DOHH2 (cell line): ENCODE measurements at regions not wholly inside any gene's neighbourhood (a gene's known extent, or its start where the extent isn't known, plus 50 kb on each side); places are given as distances from the start of the nearest gene placed in this dataset.

Experiments
- EZH2phosphoT487 ChIP-seq: fragments of 200-600 bp; sonication (generic); IDR thresholded peaks from 2 replicates; pipeline ENCODE4 v1.6.1; 2017; ENCODE audit warnings: borderline replicate concordance, mild to moderate bottlenecking, antibody characterized with exemption, low read length, moderate library complexity, mixed read lengths
- TF ChIP-seq, protein P1 (sequence below): fragments of 200-600 bp; sonication (generic); IDR thresholded peaks from one replicate; pipeline ENCODE4 v1.5.1; 2014; ENCODE audit warnings: antibody characterized with exemption, mild to moderate bottlenecking, low read depth, low read length; ENCODE audit not compliant: poor library complexity, severe bottlenecking

GRCh38 chr4:42235304-42236021, 83.0 kb upstream of the BEND4 start:
- TF ChIP-seq, protein P1, sequence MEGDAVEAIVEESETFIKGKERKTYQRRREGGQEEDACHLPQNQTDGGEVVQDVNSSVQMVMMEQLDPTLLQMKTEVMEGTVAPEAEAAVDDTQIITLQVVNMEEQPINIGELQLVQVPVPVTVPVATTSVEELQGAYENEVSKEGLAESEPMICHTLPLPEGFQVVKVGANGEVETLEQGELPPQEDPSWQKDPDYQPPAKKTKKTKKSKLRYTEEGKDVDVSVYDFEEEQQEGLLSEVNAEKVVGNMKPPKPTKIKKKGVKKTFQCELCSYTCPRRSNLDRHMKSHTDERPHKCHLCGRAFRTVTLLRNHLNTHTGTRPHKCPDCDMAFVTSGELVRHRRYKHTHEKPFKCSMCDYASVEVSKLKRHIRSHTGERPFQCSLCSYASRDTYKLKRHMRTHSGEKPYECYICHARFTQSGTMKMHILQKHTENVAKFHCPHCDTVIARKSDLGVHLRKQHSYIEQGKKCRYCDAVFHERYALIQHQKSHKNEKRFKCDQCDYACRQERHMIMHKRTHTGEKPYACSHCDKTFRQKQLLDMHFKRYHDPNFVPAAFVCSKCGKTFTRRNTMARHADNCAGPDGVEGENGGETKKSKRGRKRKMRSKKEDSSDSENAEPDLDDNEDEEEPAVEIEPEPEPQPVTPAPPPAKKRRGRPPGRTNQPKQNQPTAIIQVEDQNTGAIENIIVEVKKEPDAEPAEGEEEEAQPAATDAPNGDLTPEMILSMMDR = no peak
- TF ChIP-seq EZH2phosphoT487 = no peak
